ENCODE measurements at regions not wholly inside any gene's neighbourhood (a gene's known extent, or its start where the extent isn't known, plus 50 kb on each side); places are given as distances from the start of the nearest gene placed in this dataset.

DNA sequence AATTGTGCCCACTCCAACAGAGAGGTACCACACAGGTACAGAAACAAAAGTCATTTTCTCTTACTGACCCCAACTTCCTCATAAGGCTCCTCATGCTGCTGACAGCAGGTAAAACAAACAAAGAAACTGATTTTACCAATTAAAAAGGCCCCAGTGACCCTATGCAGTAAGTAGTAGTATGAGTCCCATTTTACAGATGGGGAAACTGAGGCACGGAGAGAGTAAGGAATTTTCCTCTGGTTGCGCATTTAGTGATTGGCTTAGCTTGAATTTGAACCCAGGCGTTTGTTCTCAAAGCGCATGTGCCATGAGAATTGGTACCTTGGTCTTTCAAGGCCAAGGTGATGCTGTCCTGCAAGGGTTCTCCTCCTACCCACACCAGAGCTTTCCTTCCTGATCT, 66.1 kb upstream of the ZBTB40 start:
- Mint-ChIP-seq H3K4me3 (no peak overlapping the region), H3K27ac (no peak overlapping the region), H3K36me3 (ENCODE audit: insufficient read depth in 2 of 2) (no peaks in the 10 kb centered on the region), H3K9me3 (no peaks in the 10 kb centered on the region), H3K27me3 (ENCODE audit: low read depth) (peaks cover 42% of the 10 kb centered on the region), H3K4me1 (ENCODE audit: low read depth) (no peaks in the 10 kb centered on the region)
- DNase-seq (no peak), ATAC-seq (replicated peaks in 1 of 2) (no peak)

DNA sequence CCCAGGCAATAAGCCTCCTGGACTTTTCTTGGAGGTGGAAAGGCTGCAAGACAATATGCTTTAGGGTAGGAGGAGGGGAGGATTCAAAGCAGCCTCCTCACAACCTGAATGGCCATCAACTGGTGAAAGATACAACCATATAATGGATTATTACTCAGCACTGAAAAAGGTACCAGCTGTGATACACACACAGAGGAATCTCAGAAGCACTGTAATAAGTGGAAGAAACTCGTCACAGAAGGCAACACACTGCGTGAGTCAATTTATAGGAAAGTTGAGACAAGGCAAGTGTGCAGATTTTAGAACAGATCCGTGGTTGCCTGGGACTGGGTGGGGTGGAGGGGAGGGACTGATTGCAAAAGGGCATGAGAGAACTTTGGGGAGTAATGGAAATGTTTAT, 64.9 kb upstream of the ZBTB40 start:
- H3K27ac Mint-ChIP-seq = no peak overlapping the region
- no peak overlapping the region for H3K4me3 Mint-ChIP-seq
- peaks cover 48% of the 10 kb centered on the region for H3K27me3 Mint-ChIP-seq (ENCODE audit: low read depth)
- H3K4me1 Mint-ChIP-seq (ENCODE audit: low read depth) = no peaks in the 10 kb centered on the region
- H3K9me3 Mint-ChIP-seq = no peaks in the 10 kb centered on the region
- ATAC-seq (replicated peaks in 1 of 2) (no peak), DNase-seq (no peak)
- no peaks in the 10 kb centered on the region for H3K36me3 Mint-ChIP-seq (ENCODE audit: insufficient read depth in 2 of 2)

DNA sequence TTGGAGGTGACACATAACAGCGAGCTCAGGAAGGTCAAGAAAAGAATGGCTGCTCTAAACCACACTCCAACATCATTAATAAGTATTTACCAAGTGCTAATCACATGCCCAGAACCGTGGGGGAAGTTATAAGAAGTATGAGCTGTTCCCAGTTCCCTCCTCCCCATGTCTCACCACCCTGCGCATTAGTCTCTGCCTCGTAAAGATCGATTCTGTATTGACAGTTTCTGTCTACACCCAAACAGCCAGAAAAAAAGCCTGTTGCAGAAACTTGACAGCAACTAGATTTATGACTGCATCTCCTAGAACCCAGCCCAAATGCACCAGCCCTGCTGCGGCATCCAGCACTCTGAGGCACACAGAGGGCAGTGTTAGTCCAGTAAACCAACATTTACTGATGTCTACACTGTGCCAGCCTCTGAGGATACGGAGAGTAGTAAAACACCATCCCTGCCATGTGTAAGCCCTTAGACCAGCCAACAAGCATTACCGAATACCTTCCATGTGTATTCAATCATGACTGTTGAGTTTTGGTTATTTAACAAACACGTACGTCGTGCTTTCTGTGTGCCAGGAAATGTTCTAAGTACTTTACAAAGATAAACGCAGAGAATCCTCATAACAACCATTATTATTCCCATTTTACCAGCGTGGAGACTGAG, 63.6 kb upstream of the ZBTB40 start:
- peaks cover 48% of the 10 kb centered on the region for H3K27me3 Mint-ChIP-seq (ENCODE audit: low read depth)
- ATAC-seq (replicated peaks in 1 of 2) (no peak), DNase-seq (no peak)
- H3K9me3 Mint-ChIP-seq = no peaks in the 10 kb centered on the region
- no peaks in the 10 kb centered on the region for H3K4me1 Mint-ChIP-seq (ENCODE audit: low read depth)
- H3K4me3 Mint-ChIP-seq = no peak overlapping the region
- no peak overlapping the region for H3K27ac Mint-ChIP-seq
- no peaks in the 10 kb centered on the region for H3K36me3 Mint-ChIP-seq (ENCODE audit: insufficient read depth in 2 of 2)

DNA sequence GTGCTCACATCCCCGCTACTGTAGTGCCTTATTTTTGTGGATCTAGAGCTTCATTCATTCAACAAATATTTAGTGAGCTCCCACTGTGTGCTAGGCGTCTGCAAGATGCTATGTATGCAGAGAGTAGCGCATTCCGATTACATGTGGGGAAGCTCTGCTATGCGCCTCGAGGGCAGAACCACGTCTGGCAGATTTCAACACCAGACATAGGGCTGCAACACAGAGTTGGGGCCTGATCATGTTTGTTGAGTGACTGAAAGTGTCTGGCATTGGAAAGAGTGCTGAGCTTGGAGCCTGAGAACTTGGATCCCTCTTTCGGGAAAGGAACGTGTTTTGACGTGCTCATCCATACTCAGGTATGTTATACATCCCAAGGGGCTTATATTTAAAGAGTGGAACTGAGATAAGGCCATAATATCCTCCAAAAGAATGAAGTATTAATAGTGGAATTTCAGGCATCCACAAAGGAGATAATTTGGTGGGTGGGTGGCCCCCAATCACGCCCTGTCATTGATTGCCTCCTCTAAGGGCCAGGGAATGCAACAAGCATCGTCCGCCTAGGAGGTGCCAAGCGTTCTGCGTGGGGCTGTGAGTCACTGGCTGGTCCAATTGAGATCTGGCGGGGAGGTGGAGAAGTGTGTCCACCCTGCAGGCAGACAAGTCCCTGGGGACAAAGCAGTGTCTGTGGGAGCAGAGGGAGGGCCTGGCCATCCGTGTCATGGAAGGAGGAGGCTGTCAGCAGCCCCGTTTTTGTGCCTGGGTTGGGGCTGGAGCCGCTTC, 62.8 kb upstream of the ZBTB40 start:
- DNase-seq (no peak), ATAC-seq (replicated peaks in 1 of 2) (no peak)
- H3K4me3 Mint-ChIP-seq = no peak overlapping the region
- no peak overlapping the region for H3K27ac Mint-ChIP-seq
- H3K4me1 Mint-ChIP-seq (ENCODE audit: low read depth) = no peaks in the 10 kb centered on the region
- H3K9me3 Mint-ChIP-seq = no peaks in the 10 kb centered on the region
- peaks cover 45% of the 10 kb centered on the region for H3K27me3 Mint-ChIP-seq (ENCODE audit: low read depth)
- H3K36me3 Mint-ChIP-seq (ENCODE audit: insufficient read depth in 2 of 2) = no peaks in the 10 kb centered on the region

DNA sequence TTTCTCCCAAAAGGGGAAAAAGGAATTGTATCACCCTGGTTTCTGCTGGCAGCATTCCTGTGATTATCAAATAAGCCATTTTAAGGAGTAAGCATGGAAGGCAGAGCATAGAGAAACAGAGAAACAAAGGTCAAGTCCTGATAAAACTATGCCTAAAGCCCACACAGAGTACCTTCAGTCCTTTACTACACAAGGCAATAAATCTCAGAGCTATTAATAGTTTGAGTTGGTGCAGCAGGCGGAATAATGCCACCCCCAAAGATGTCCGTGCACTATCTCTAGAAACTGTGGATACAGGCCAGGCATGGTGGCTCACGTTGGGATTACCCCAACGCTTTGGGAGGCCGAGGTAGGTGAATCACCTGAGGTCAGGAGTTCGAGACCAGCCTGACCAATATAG, 58.1 kb upstream of the ZBTB40 start:
- Mint-ChIP-seq H3K36me3 (ENCODE audit: insufficient read depth in 2 of 2) (no peaks in the 10 kb centered on the region), H3K4me1 (ENCODE audit: low read depth) (peaks cover 7% of the 10 kb centered on the region), H3K27me3 (ENCODE audit: low read depth) (peaks cover 61% of the 10 kb centered on the region), H3K27ac (no peak overlapping the region), H3K9me3 (no peaks in the 10 kb centered on the region), H3K4me3 (no peak overlapping the region)
- ATAC-seq (replicated peaks in 1 of 2) = no peak
- no peak for DNase-seq

DNA sequence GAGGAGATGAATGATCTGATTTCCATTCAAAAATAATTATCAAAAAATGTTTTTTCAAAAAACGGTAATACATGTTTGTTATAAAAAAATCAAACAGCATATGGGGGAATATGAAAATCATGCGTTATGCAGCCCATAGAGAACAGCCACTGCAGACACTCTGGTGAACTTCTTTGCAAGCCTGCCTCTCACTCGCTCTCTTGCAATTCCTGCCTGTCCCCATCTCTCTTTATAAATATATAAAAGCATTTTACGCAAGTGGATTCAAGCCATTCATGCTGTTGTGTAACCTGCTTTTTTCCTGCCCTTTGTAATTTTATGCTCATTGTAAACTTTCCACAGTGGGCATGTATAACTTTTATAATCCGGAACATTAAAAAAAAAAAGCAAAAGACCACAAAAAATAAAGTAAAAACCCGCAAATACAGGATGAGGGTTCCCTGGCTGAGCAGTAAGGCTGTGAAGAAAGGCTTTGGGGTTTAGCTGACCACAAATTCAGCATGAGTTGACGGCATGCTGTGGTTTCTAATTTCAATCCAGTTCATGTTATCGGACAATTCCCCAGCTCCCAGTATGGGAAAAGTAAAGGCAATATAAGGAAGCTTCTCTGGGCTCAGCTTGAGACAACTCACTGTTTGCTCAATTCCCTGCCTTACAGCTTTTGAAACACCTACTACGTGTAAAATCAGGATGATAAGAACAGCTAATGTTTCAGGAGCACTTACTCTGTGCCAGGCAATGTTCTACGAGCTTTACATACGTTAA, 52.8 kb upstream of the ZBTB40 start:
- peaks cover 85% of the 10 kb centered on the region for H3K27me3 Mint-ChIP-seq (ENCODE audit: low read depth)
- no peaks in the 10 kb centered on the region for H3K9me3 Mint-ChIP-seq
- H3K4me3 Mint-ChIP-seq = no peak overlapping the region
- ATAC-seq (replicated peaks in 1 of 2) (no peak), DNase-seq (no peak)
- no peaks in the 10 kb centered on the region for H3K36me3 Mint-ChIP-seq (ENCODE audit: insufficient read depth in 2 of 2)
- no peak overlapping the region for H3K27ac Mint-ChIP-seq
- H3K4me1 Mint-ChIP-seq (ENCODE audit: low read depth) = peaks cover 7% of the 10 kb centered on the region

DNA sequence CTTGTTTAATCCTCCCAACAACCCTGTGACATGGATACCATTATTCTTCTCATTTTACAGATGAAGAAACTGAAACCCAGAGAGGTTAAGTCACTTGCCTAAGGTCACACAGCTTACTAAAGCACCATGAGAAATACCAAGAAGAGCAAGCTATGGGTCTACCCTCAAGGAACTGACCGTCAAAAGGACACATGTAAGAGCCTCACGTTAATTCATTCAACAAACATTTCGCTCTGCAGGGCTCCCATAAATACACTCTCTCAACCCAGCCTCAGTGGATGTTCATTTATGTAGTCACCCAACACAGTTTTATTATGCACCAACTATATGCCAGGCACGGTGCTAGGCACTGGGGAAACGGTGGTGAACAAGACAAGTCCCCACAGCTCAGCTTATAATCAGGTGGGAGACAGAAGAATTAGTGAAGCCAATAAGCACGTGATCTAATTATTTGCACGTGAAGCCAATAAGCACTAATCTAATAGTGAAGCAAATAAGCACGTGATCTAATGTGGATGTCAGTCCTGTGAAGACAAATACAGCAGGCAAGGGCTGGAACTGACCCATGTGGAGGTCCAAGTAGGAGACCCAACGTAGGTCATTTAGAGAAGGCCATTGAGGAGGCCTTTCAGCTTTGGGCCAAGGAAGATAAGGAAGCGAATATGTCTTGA, 52.1 kb upstream of the ZBTB40 start:
- H3K9me3 Mint-ChIP-seq = no peaks in the 10 kb centered on the region
- H3K36me3 Mint-ChIP-seq (ENCODE audit: insufficient read depth in 2 of 2) = no peaks in the 10 kb centered on the region
- no peak overlapping the region for H3K27ac Mint-ChIP-seq
- DNase-seq (no peak), ATAC-seq (replicated peaks in 1 of 2) (no peak)
- peaks cover 7% of the 10 kb centered on the region for H3K4me1 Mint-ChIP-seq (ENCODE audit: low read depth)
- peaks cover 81% of the 10 kb centered on the region for H3K27me3 Mint-ChIP-seq (ENCODE audit: low read depth)
- no peak overlapping the region for H3K4me3 Mint-ChIP-seq

Data from activated T-cell treated with anti-CD3 and anti-CD28 coated beads, Interleukin-2, amount 50 U/mL, for 72 hours (primary cell).